ENCODE measurements at regions not wholly inside any gene's neighbourhood (a gene's known extent, or its start where the extent isn't known, plus 50 kb on each side); places are given as distances from the start of the nearest gene placed in this dataset.

GRCh38 chr6:92147246-92147645, 1272.1 kb downstream of the EPHA7 start:
- intact Hi-C loops (cut with micrococcal nuclease; ENCODE audit: unreplicated experiment): no loop called here
- Histone ChIP-seq H3K27me3 (replicated peaks; ENCODE audit: insufficient read depth, low read depth, low read length, poor library complexity) (no peaks in the 10 kb centered on the region), H3K9me3 (ENCODE audit: low read depth, low read length, poor library complexity, severe bottlenecking) (no peaks in the 10 kb centered on the region), H3K4me1 (ENCODE audit: insufficient read depth, low read length, poor library complexity, severe bottlenecking) (no peaks in the 10 kb centered on the region), H3K36me3 (ENCODE audit: insufficient read depth, low read length, poor library complexity, severe bottlenecking) (no peaks in the 10 kb centered on the region), H3K27ac (ENCODE audit: low read depth, low read length, poor library complexity, severe bottlenecking) (no peak overlapping the region), H3K4me3 (ENCODE audit: low read depth, low read length, poor library complexity, severe bottlenecking) (no peak overlapping the region)
- CTCF ChIA-PET: no interaction called here
- POLR2A ChIA-PET (ENCODE audit: low non-redundant PET): no interaction called here
- no TSS peak for BruUV-seq (replicated peaks)
- no peak for TF ChIP-seq EZH2 (IDR thresholded peaks at IDR 0.05; ENCODE audit: borderline replicate concordance, low read depth, low read length, poor library complexity, severe bottlenecking)
- TF ChIP-seq, protein P1, sequence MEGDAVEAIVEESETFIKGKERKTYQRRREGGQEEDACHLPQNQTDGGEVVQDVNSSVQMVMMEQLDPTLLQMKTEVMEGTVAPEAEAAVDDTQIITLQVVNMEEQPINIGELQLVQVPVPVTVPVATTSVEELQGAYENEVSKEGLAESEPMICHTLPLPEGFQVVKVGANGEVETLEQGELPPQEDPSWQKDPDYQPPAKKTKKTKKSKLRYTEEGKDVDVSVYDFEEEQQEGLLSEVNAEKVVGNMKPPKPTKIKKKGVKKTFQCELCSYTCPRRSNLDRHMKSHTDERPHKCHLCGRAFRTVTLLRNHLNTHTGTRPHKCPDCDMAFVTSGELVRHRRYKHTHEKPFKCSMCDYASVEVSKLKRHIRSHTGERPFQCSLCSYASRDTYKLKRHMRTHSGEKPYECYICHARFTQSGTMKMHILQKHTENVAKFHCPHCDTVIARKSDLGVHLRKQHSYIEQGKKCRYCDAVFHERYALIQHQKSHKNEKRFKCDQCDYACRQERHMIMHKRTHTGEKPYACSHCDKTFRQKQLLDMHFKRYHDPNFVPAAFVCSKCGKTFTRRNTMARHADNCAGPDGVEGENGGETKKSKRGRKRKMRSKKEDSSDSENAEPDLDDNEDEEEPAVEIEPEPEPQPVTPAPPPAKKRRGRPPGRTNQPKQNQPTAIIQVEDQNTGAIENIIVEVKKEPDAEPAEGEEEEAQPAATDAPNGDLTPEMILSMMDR (conservative IDR thresholded peaks at IDR 0.05; ENCODE audit: low read depth, low read length): no peak
- no peak for DNase-seq (ENCODE audit: low spot score)

DNA sequence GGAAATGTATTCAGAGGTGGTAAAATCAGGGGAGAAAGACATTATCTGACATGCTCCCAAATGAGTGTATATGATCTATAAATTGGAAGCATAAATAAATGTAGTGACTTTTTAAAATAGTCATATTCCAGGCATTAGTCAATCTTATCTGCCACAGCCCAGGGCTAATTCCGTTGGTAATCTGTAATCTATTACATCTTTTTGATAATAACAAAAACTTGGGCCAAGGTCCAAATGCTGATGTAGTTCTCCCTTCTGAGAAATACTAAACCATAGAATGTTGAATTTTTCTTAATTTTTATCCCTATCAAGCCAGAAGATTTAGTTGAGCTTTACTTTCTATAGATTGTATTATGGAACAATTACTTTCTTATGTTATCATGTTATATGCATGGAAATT, 1279.8 kb downstream of the EPHA7 start:
- intact Hi-C loops (cut with micrococcal nuclease; ENCODE audit: unreplicated experiment): loop anchor here (10.0 kb wide), 1 partner anchor 1195 kb away; no protein-coding TSS in a partner anchor
- POLR2A ChIA-PET (ENCODE audit: low non-redundant PET): no interaction called here

DNA sequence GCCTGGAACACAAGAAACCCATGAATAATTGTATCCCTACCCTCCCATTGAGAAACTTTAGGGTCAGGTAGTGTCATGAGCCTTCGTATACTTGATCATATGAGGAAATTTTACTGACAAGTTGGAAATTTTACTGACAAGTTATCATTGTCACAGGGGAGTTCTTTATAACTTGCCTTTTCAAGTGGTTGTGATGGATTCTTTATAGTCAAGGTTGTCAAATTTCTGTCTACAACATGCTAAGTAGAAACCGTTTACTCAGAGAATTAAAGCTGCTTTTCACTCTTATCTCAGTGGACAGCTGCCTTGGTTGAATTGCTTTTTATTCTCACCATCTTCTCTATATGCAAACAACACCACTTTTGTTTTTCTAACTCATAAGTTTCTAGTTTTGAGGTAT, 1286.4 kb downstream of the EPHA7 start:
- intact Hi-C loops (cut with micrococcal nuclease; ENCODE audit: unreplicated experiment): loop anchor here (10.0 kb wide), 1 partner anchor 1188 kb away; no protein-coding TSS in a partner anchor
- Histone ChIP-seq H3K4me3 (ENCODE audit: low read depth, low read length, poor library complexity, severe bottlenecking) (no peak overlapping the region), H3K4me1 (ENCODE audit: insufficient read depth, low read length, poor library complexity, severe bottlenecking) (no peaks in the 10 kb centered on the region), H3K9me3 (ENCODE audit: low read depth, low read length, poor library complexity, severe bottlenecking) (no peaks in the 10 kb centered on the region), H3K27me3 (replicated peaks; ENCODE audit: insufficient read depth, low read depth, low read length, poor library complexity) (no peaks in the 10 kb centered on the region), H3K27ac (ENCODE audit: low read depth, low read length, poor library complexity, severe bottlenecking) (no peak overlapping the region), H3K36me3 (ENCODE audit: insufficient read depth, low read length, poor library complexity, severe bottlenecking) (no peaks in the 10 kb centered on the region)
- BruUV-seq (replicated peaks): no TSS peak
- ChIA-PET CTCF (no interaction called here), POLR2A (ENCODE audit: low non-redundant PET) (no interaction called here)
- DNase-seq (ENCODE audit: low spot score): no peak
- no peak for TF ChIP-seq EZH2 (IDR thresholded peaks at IDR 0.05; ENCODE audit: borderline replicate concordance, low read depth, low read length, poor library complexity, severe bottlenecking)
- TF ChIP-seq, protein P1 (conservative IDR thresholded peaks at IDR 0.05; ENCODE audit: low read depth, low read length): no peak

More for the DNA sequence above, 1279.8 kb downstream of the EPHA7 start:
- Histone ChIP-seq H3K4me1 (ENCODE audit: insufficient read depth, low read length, poor library complexity, severe bottlenecking) (no peaks in the 10 kb centered on the region), H3K36me3 (ENCODE audit: insufficient read depth, low read length, poor library complexity, severe bottlenecking) (no peaks in the 10 kb centered on the region), H3K4me3 (ENCODE audit: low read depth, low read length, poor library complexity, severe bottlenecking) (no peak overlapping the region), H3K9me3 (ENCODE audit: low read depth, low read length, poor library complexity, severe bottlenecking) (no peaks in the 10 kb centered on the region), H3K27ac (ENCODE audit: low read depth, low read length, poor library complexity, severe bottlenecking) (no peak overlapping the region), H3K27me3 (replicated peaks; ENCODE audit: insufficient read depth, low read depth, low read length, poor library complexity) (no peaks in the 10 kb centered on the region)
- no peak for TF ChIP-seq EZH2 (IDR thresholded peaks at IDR 0.05; ENCODE audit: borderline replicate concordance, low read depth, low read length, poor library complexity, severe bottlenecking)
- TF ChIP-seq, protein P1 (conservative IDR thresholded peaks at IDR 0.05; ENCODE audit: low read depth, low read length): no peak
- CTCF ChIA-PET: no interaction called here
- no peak for DNase-seq (ENCODE audit: low spot score)
- no TSS peak for BruUV-seq (replicated peaks)

All from A673 (cell line).